HG02938 (cell line): ENCODE measurements at regions not wholly inside any gene's neighbourhood (a gene's known extent, or its start where the extent isn't known, plus 50 kb on each side); places are given as distances from the start of the nearest gene placed in this dataset.
"Not testable (repeated sequence)": the region's sequence is repeated elsewhere in the genome, so short reads cannot be mapped to it uniquely, and the experiment has no call there.

Experiments
- ATAC-seq: cut with Tn5 transposase; IDR thresholded peaks from one replicate; pipeline ENCODE4 v1.9.1; 2021; ENCODE audit warnings: mild to moderate bottlenecking, moderate library complexity; ENCODE audit not compliant: unreplicated experiment

GRCh38 chr5:116750631-116751580, 176.3 kb upstream of the SEMA6A start:
- no peak for ATAC-seq

GRCh38 chr5:116747881-116748280, 173.3 kb upstream of the SEMA6A start:
- no peak for ATAC-seq

- no peak for ATAC-seq
These were observed 172.0 kb upstream of the SEMA6A start for GRCh38 chr5:116746668-116747067.

GRCh38 chr5:116740771-116741170, 166.1 kb upstream of the SEMA6A start:
- ATAC-seq, result no peak

GRCh38 chr5:116739571-116739970, 164.9 kb upstream of the SEMA6A start:
- ATAC-seq, result no peak

- no peak for ATAC-seq
These were observed 164.1 kb upstream of the SEMA6A start for GRCh38 chr5:116738615-116739261.

GRCh38 chr5:116738239-116738614, 163.6 kb upstream of the SEMA6A start:
- no peak for ATAC-seq

GRCh38 chr5:116736671-116737070, 162.0 kb upstream of the SEMA6A start:
- ATAC-seq, result no peak

- ATAC-seq, result no peak
These were observed 159.7 kb upstream of the SEMA6A start for GRCh38 chr5:116733991-116734975.

- ATAC-seq, result no peak
These were observed 158.0 kb upstream of the SEMA6A start for GRCh38 chr5:116732591-116732990.

- ATAC-seq, result no peak
These were observed 156.8 kb upstream of the SEMA6A start for GRCh38 chr5:116731432-116731831.

- no peak for ATAC-seq
These were observed 156.1 kb upstream of the SEMA6A start for GRCh38 chr5:116730706-116731105.

GRCh38 chr5:116730185-116730584, 155.6 kb upstream of the SEMA6A start:
- ATAC-seq, result no peak

- no peak for ATAC-seq
These were observed 152.6 kb upstream of the SEMA6A start for GRCh38 chr5:116727248-116727647.

GRCh38 chr5:116726180-116726579, 151.6 kb upstream of the SEMA6A start:
- not testable (repeated sequence) for ATAC-seq

GRCh38 chr5:116724971-116725370, 150.3 kb upstream of the SEMA6A start:
- no peak for ATAC-seq

GRCh38 chr5:116722651-116723050, 148.0 kb upstream of the SEMA6A start:
- ATAC-seq, result no peak

GRCh38 chr5:116719106-116719505, 144.5 kb upstream of the SEMA6A start:
- ATAC-seq, result no peak

- ATAC-seq, result no peak
These were observed 143.7 kb upstream of the SEMA6A start for GRCh38 chr5:116718317-116718716.

GRCh38 chr5:116709082-116709481, 134.5 kb upstream of the SEMA6A start:
- peak; percentile 36 for ATAC-seq

GRCh38 chr5:116705121-116705519, 130.5 kb upstream of the SEMA6A start:
- ATAC-seq, result not testable (repeated sequence)
